Esophagus muscularis mucosa (tissue), 3 donors: ENCODE measurements at regions not wholly inside any gene's neighbourhood (a gene's known extent, or its start where the extent isn't known, plus 50 kb on each side); places are given as distances from the start of the nearest gene placed in this dataset.

ENCODE experiments used
- EP300 ChIP-seq: sonication (generic); formaldehyde crosslinking; IDR thresholded peaks from one replicate; pipeline ENCODE4 v1.6.1; 2017; ENCODE audit warnings: antibody characterized with exemption
- TF ChIP-seq, protein P1 (sequence below), 3 experiments: fragments of 200-600 bp in 2 of 3; fragments of 450-650 bp in 1 of 3; sonication (generic) in 2 of 3; IDR thresholded peaks; one replicate each; pipeline ENCODE4 v1.5.1; 2017 to 2019; ENCODE audit warnings: antibody characterized with exemption in 3 of 3, mild to moderate bottlenecking in 2 of 3, moderate library complexity in 1 of 3

DNA sequence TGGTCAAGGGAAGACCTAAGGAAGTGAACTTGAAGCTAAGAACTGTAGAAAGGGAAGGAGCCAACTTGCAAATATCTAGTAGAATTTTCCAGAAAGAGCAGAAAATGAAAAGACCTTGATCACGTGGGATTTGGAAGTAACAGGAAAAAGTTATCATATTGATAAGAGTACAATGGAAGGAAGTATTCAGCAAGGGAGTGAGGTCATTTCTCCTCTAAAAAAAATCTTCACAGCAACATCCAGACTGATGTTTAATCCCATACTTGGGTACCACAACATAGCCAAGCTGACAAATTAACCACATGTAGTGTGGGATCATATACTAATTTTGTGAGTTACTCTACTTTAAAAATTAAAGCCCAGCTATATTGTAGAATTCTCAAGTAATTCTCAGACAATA lies 207.0 kb upstream of the CXCL12 start:
- TF ChIP-seq, protein P1, sequence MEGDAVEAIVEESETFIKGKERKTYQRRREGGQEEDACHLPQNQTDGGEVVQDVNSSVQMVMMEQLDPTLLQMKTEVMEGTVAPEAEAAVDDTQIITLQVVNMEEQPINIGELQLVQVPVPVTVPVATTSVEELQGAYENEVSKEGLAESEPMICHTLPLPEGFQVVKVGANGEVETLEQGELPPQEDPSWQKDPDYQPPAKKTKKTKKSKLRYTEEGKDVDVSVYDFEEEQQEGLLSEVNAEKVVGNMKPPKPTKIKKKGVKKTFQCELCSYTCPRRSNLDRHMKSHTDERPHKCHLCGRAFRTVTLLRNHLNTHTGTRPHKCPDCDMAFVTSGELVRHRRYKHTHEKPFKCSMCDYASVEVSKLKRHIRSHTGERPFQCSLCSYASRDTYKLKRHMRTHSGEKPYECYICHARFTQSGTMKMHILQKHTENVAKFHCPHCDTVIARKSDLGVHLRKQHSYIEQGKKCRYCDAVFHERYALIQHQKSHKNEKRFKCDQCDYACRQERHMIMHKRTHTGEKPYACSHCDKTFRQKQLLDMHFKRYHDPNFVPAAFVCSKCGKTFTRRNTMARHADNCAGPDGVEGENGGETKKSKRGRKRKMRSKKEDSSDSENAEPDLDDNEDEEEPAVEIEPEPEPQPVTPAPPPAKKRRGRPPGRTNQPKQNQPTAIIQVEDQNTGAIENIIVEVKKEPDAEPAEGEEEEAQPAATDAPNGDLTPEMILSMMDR (IDR thresholded peaks at IDR 0.05) = no peak
- TF ChIP-seq EP300 = no peak
